ENCODE measurements at regions not wholly inside any gene's neighbourhood (a gene's known extent, or its start where the extent isn't known, plus 50 kb on each side); places are given as distances from the start of the nearest gene placed in this dataset.
"Not testable (repeated sequence)": the region's sequence is repeated elsewhere in the genome, so short reads cannot be mapped to it uniquely, and the experiment has no call there.

DNA sequence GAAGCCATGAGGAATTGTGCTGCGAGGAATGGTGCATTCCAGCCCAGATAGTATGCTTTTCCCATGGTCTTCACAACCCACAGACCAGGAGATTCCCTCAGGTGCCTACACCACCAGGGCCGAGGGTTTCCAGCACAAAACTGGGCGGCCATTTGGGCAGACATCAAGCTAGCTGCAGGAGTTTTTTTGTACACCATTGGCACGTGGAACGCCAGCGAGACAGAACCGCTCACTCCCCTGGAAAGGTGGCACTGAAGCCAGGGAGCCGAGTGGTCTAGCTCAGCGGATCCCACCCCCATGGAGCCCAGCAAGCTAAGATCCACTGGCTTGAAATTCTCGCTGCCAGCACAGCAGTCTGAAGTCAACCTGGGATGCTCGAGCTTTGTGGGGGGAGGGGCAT is 228.6 kb upstream of the SLC30A5 start:
- TF ChIP-seq ZNF24 (IDR thresholded peaks at IDR 0.05); MXI1 (IDR thresholded peaks at IDR 0.05; ENCODE audit: low read depth, low read length); TARDBP (IDR thresholded peaks at IDR 0.05); SP1 (CRISPR knock-in tag; IDR thresholded peaks at IDR 0.05); HCFC1 (IDR thresholded peaks at IDR 0.05; ENCODE audit: low read depth, low read length); JUNB (CRISPR knock-in tag; conservative IDR thresholded peaks at IDR 0.05); SMARCA5 (IDR thresholded peaks at IDR 0.05); TCF7 (IDR thresholded peaks at IDR 0.05; ENCODE audit: borderline replicate concordance); MAFK (IDR thresholded peaks at IDR 0.05; ENCODE audit: low read length); ZNF655 (CRISPR knock-in tag; IDR thresholded peaks at IDR 0.05); NFIC (IDR thresholded peaks at IDR 0.05); FOXM1 (IDR thresholded peaks at IDR 0.05; ENCODE audit: low read depth); FOXM1 (CRISPR knock-in tag; IDR thresholded peaks at IDR 0.05; ENCODE audit: low read depth): not testable (repeated sequence)
- TF ChIP-seq, protein P1, sequence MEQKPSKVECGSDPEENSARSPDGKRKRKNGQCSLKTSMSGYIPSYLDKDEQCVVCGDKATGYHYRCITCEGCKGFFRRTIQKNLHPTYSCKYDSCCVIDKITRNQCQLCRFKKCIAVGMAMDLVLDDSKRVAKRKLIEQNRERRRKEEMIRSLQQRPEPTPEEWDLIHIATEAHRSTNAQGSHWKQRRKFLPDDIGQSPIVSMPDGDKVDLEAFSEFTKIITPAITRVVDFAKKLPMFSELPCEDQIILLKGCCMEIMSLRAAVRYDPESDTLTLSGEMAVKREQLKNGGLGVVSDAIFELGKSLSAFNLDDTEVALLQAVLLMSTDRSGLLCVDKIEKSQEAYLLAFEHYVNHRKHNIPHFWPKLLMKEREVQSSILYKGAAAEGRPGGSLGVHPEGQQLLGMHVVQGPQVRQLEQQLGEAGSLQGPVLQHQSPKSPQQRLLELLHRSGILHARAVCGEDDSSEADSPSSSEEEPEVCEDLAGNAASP (IDR thresholded peaks at IDR 0.05) = not testable (repeated sequence)

All from K562 (cell line).